ENCODE measurements at regions not wholly inside any gene's neighbourhood (a gene's known extent, or its start where the extent isn't known, plus 50 kb on each side); places are given as distances from the start of the nearest gene placed in this dataset.

- TF ChIP-seq CTCF (conservative IDR thresholded peaks at IDR 0.05; ENCODE audit: low read depth in 2 of 2) (no peak), POLR2AphosphoS5 (IDR thresholded peaks at IDR 0.05; ENCODE audit: low read depth) (no peak), EZH2 (IDR thresholded peaks at IDR 0.05; ENCODE audit: low read depth, unreplicated experiment) (no peak), EZH2phosphoT487 (IDR thresholded peaks at IDR 0.05; ENCODE audit: unreplicated experiment) (no peak), ZNF114 (CRISPR knock-in tag; IDR thresholded peaks at IDR 0.05) (no peak)
- TF ChIP-seq, protein P1, sequence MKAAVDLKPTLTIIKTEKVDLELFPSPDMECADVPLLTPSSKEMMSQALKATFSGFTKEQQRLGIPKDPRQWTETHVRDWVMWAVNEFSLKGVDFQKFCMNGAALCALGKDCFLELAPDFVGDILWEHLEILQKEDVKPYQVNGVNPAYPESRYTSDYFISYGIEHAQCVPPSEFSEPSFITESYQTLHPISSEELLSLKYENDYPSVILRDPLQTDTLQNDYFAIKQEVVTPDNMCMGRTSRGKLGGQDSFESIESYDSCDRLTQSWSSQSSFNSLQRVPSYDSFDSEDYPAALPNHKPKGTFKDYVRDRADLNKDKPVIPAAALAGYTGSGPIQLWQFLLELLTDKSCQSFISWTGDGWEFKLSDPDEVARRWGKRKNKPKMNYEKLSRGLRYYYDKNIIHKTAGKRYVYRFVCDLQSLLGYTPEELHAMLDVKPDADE (IDR thresholded peaks at IDR 0.05): no peak
- TF ChIP-seq, protein P2, sequence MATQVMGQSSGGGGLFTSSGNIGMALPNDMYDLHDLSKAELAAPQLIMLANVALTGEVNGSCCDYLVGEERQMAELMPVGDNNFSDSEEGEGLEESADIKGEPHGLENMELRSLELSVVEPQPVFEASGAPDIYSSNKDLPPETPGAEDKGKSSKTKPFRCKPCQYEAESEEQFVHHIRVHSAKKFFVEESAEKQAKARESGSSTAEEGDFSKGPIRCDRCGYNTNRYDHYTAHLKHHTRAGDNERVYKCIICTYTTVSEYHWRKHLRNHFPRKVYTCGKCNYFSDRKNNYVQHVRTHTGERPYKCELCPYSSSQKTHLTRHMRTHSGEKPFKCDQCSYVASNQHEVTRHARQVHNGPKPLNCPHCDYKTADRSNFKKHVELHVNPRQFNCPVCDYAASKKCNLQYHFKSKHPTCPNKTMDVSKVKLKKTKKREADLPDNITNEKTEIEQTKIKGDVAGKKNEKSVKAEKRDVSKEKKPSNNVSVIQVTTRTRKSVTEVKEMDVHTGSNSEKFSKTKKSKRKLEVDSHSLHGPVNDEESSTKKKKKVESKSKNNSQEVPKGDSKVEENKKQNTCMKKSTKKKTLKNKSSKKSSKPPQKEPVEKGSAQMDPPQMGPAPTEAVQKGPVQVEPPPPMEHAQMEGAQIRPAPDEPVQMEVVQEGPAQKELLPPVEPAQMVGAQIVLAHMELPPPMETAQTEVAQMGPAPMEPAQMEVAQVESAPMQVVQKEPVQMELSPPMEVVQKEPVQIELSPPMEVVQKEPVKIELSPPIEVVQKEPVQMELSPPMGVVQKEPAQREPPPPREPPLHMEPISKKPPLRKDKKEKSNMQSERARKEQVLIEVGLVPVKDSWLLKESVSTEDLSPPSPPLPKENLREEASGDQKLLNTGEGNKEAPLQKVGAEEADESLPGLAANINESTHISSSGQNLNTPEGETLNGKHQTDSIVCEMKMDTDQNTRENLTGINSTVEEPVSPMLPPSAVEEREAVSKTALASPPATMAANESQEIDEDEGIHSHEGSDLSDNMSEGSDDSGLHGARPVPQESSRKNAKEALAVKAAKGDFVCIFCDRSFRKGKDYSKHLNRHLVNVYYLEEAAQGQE (IDR thresholded peaks at IDR 0.05; ENCODE audit: unreplicated experiment): no peak
Measured at GRCh38 chr4:25551605-25552004, 104.0 kb upstream of the SLC34A2 start.
